Right cardiac atrium (tissue), 5 donors: ENCODE measurements at regions not wholly inside any gene's neighbourhood (a gene's known extent, or its start where the extent isn't known, plus 50 kb on each side); places are given as distances from the start of the nearest gene placed in this dataset.

Experiments
- ATAC-seq, 2 donors: fragments of 200-7000 bp; cut with Tn5 transposase; one replicate each; pipeline versions ENCODE4 v1.8.0 to v1.9.1; 2020; ENCODE audit warnings: moderate library complexity in 2 of 2, mild to moderate bottlenecking in 1 of 2
- DNase-seq, 3 donors: peaks; one replicate each; pipeline ENCODE4 v3.0.0-alpha.2; 2020
- H3K27ac ChIP-seq: one replicate; pipeline ENCODE4 v1.5.1; 2013; ENCODE audit warnings: mild to moderate bottlenecking, low read length, control low read depth, moderate library complexity
- H3K27me3 ChIP-seq: one replicate; pipeline ENCODE4 v1.6.1; 2013; ENCODE audit not compliant: control insufficient read depth, insufficient read depth
- H3K4me1 ChIP-seq: one replicate; pipeline ENCODE4 v1.6.1; 2013; ENCODE audit warnings: low read length; ENCODE audit not compliant: control insufficient read depth, insufficient read depth
- H3K4me3 ChIP-seq: one replicate; pipeline ENCODE4 v1.5.1; 2013; ENCODE audit warnings: low read length, control low read depth
- H3K9me3 ChIP-seq: one replicate; pipeline ENCODE4 v1.6.1; 2013; ENCODE audit warnings: low read length; ENCODE audit not compliant: control insufficient read depth
- WGBS: extraction: QIAGEN DNeasy Blood & Tissue Kit; methylation state at CpG from one replicate; pipeline ENCODE4 v1.1.7; 2013; 5-methylcytosine and 5-hydroxymethylcytosine counted together
- intact Hi-C, 4 donors: fragments of 100-400 bp; cut with DNase I; formaldehyde crosslinking; loops; one replicate each; pipeline versions ENCODE4 v1.11.0 to v1.14.0; 2022 to 2023
- donor health status: healthy with polysubstance abuse.
- donor health status: DM: no; HTN: yes; CAD: no.
- donor health status: DM: no; HTN: no; CAD: no.
- donor health status: DM: no; HTN: yes; CAD: no; lungs with severe emphysema.
- donor health status: DM: yes; HTN: yes; CAD: no.

DNA sequence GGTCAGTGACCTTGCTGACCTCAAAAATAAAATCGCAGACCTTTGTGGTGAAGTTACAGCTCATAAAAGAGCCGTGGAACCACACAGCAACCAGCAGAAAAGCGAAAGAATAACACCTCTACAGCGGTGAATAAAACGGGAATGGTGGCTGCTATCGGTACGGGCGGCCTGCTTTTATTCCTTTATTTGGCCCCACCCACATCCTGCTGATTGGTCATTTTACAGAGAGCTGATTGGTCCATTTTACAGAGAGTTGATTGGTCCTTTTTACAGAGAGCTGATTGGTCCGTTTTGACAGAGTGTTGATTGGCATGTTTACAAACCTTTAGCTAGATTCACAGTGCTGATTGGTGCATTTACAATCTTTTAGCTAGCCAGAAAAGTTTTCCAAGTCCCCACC, 80.7 kb upstream of the ATP10A start:
- DNase-seq = no peak
- Histone ChIP-seq H3K4me1 (no peaks in the 10 kb centered on the region), H3K27me3 (no peaks in the 10 kb centered on the region), H3K9me3 (no peaks in the 10 kb centered on the region), H3K27ac (no peak overlapping the region), H3K4me3 (no peak overlapping the region)
- no peak for ATAC-seq
- intact Hi-C loops = loop anchor here in 2 of 4 donors (10.0 kb wide), 1 partner anchor 921 kb away; the partner anchor contains the start of gene GABRA5 (in 2 of the 2)
- WGBS = 84% methylated on average over 9 of the region's 9 CpGs

DNA sequence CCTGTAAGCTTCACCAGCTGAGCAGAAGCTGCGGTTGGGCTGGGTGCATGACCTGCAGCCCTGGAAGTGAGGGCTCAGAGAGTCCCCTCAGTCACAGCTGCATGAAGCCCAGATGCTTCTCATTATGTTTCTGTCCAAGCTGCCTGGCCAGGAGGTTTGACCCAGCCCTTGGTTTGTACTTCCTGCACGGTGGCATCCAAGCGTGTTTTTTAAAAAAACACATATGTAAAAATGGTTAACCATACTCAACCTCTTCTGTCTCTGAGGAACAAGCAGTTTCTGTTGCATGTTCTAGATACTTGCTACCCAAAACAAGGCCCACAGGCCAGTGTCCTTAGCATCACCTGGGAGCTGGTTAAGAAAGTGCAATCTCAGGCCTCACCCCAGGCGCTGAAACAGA, 76.0 kb upstream of the ATP10A start:
- intact Hi-C loops = loop anchor here in 2 of 4 donors (10.0 kb wide), 2 partner anchors 74 to 434 kb away; partner anchors contain the start of gene ATP10A (in 1 of the 2)
- H3K9me3 ChIP-seq = no peaks in the 10 kb centered on the region
- no peak for DNase-seq
- no peak overlapping the region for H3K4me3 ChIP-seq
- WGBS = 72% methylated on average over 4 of the region's 4 CpGs
- H3K27ac ChIP-seq = no peak overlapping the region
- no peaks in the 10 kb centered on the region for H3K4me1 ChIP-seq
- H3K27me3 ChIP-seq = no peaks in the 10 kb centered on the region
- no peak for ATAC-seq

DNA sequence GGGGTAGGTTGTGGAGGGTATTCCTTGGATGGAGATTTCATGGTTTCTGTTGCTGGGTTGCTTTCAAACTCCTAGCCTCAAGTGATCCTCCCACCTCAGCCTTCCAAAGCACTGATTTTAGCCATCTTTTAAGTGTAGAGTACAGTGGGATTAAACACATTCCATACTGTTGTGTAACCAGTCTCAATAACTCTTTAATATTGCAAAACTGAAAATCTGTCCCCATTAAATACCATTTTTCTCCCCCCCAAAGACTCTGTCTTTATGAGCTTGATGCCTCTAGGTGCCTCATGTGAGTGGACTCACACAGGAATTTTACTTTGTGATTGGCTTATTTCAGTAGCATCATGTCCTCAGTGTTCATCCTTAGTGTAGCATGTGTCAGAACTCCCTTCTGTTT, 74.7 kb upstream of the ATP10A start:
- intact Hi-C loops = loop anchor here in 2 of 4 donors (10.0 kb wide), 2 partner anchors 73 to 433 kb away; partner anchors contain the start of gene ATP10A (in 1 of the 2)
- H3K27ac ChIP-seq = no peak overlapping the region
- H3K9me3 ChIP-seq = no peaks in the 10 kb centered on the region
- H3K27me3 ChIP-seq = no peaks in the 10 kb centered on the region
- DNase-seq (no peak), ATAC-seq (no peak)
- no peaks in the 10 kb centered on the region for H3K4me1 ChIP-seq
- no peak overlapping the region for H3K4me3 ChIP-seq

DNA sequence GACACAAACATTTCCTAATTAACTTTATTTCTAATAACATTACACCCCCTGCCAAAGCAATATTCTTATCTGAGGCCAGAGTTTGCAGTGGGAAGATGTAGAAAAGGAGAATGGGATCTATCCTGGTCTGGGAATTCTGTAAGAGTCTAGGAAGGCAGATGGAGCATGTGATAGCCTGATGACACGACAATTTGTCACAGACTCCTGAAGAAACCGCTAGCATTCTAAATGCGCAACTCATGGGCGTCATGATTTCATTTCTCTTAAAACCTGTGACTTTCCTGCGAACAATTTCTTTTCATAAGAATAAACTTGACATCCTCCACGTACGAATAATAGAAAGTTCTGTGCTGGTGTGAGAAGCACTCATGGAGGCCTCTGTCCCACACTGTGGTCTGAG, 72.9 kb upstream of the ATP10A start:
- ATAC-seq (no peak), DNase-seq (no peak)
- no peaks in the 10 kb centered on the region for H3K9me3 ChIP-seq
- no peaks in the 10 kb centered on the region for H3K27me3 ChIP-seq
- H3K4me3 ChIP-seq = no peak overlapping the region
- WGBS = 92% methylated on average over 7 of the region's 7 CpGs
- no peaks in the 10 kb centered on the region for H3K4me1 ChIP-seq
- no peak overlapping the region for H3K27ac ChIP-seq
- intact Hi-C loops = loop anchor here in 2 of 4 donors (10.0 kb wide), 2 partner anchors 71 to 431 kb away; partner anchors contain the start of gene ATP10A (in 1 of the 2)

DNA sequence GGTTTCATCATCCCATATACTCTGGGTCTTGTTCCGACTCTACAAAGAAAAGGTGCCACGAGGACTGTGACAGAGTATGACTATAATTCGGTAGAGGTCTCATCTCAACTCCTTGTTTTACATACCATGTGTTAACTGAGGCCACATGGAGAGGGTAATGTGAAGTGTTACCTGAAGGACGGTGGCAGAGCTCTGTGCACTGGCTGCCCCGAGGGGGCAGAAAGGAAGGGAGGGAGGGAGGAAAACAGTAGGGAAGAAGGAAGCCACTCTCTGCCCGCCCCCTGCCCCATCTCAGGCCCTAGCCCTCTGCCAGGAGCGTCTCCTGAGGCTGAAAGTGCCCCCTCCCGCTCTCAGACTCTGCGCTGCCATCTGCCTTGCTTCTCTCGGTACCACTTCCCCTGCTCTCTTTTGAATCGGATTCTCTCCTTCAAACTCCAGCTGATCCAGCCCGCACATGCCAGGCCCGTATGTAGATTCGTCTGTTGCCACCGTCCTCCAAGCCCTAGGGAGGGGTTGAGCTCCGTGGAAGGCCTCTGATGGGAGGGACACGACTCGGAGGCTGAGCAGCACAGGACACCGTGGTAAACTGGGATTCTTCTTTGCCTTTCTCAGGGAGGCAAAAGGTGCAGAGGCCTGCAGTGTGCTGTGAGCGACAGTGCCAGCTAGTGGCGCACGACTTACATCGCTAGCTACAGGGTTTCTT, 70.5 kb upstream of the ATP10A start:
- intact Hi-C loops = loop anchor here in 3 of 4 donors (5.0 to 10.0 kb wide), 3 partner anchors 69 to 429 kb away; partner anchors contain the start of gene ATP10A (in 1 of the 3)

DNA sequence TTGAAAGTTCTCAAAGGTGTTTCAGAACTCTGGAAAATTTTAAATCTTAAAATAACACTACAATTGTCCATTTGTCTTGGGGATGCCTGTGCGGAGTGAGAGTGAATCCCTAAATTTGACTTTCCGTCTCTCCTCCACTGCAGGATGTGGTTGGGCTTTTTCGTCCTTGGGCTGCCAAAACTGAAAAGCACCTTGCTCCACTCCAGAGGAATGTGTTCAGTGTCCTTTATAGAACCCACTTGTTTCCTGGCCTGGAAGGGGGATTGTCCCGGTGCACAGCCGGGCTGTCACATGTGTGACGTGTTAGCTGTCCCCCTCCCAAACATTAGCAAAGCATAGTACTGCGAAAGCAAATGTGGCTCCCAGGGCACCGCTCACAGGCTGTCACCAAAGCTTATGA, 69.6 kb upstream of the ATP10A start:
- no peak overlapping the region for H3K4me3 ChIP-seq
- no peaks in the 10 kb centered on the region for H3K4me1 ChIP-seq
- peak; percentile 22 to 30 for ATAC-seq
- H3K9me3 ChIP-seq = no peaks in the 10 kb centered on the region
- H3K27ac ChIP-seq = no peak overlapping the region
- intact Hi-C loops = loop anchor here in 3 of 4 donors (5.0 to 10.0 kb wide), 3 partner anchors 68 to 428 kb away; partner anchors contain the start of gene ATP10A (in 1 of the 3)
- WGBS = 68% methylated on average over 8 of the region's 8 CpGs
- no peaks in the 10 kb centered on the region for H3K27me3 ChIP-seq
- no peak for DNase-seq

More for the DNA sequence above, 70.5 kb upstream of the ATP10A start:
- WGBS = 11% methylated on average over 23 of the region's 23 CpGs
- Histone ChIP-seq H3K27ac (no peak overlapping the region), H3K27me3 (no peaks in the 10 kb centered on the region), H3K4me1 (no peaks in the 10 kb centered on the region), H3K9me3 (no peaks in the 10 kb centered on the region), H3K4me3 (peak overlapping the region; percentile 21)
- peak; percentile 94 to 95 for ATAC-seq
- peak; percentile 81 to 92 (median 86) for DNase-seq

DNA sequence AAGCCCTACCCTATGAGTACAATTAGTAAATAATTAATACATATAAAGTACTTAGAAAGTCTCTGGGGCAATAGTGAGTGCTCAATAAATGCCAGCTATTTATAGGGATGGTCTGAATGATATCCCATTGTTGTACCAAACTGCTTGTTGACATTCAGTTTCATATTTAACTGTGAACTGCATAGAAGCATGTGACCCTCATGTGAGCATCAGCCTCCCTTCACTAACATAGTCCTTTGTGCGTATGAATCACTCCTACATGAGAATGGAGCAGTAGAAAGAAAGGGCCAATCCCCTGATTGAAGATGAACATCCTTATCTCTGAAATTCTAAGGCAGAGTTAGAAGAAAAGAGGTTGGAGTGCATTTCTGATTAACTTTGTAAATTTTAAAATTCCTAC, 68.7 kb upstream of the ATP10A start:
- 85% methylated on average over 1 of the region's 1 CpG for WGBS

DNA sequence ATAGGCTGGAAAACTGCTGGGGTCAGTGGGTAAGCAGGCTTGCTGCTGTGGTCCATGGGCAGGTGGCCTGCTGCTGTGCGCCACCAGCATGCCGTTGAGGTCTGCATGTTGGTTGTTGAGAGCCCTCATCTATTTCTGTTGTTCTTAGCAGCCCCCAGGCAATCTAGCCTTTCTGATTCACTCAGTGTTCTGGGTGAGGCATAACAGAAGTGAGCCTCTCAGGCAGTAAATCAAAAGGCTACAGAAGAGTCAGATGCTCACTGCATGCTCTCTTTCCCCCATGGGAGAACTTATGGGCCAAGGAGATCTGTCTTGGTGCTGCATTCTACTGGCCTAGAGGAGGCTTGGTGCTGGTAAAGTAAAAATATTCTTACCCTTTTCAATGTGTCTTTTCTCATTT, 67.8 kb upstream of the ATP10A start:
- ATAC-seq (no peak), DNase-seq (no peak)
- H3K27me3 ChIP-seq = no peaks in the 10 kb centered on the region
- H3K4me3 ChIP-seq = no peak overlapping the region
- intact Hi-C loops = loop anchor here in 3 of 4 donors (5.0 to 10.0 kb wide), 3 partner anchors 66 to 426 kb away; partner anchors contain the start of gene ATP10A (in 1 of the 3)
- no peak overlapping the region for H3K27ac ChIP-seq
- no peaks in the 10 kb centered on the region for H3K9me3 ChIP-seq
- 92% methylated on average over 2 of the region's 2 CpGs for WGBS
- no peaks in the 10 kb centered on the region for H3K4me1 ChIP-seq

More for the DNA sequence above, 68.7 kb upstream of the ATP10A start:
- DNase-seq = no peak
- ATAC-seq = no peak
- H3K4me1 ChIP-seq = no peaks in the 10 kb centered on the region
- intact Hi-C loops = loop anchor here in 3 of 4 donors (5.0 to 10.0 kb wide), 3 partner anchors 67 to 427 kb away; partner anchors contain the start of gene ATP10A (in 1 of the 3)
- no peaks in the 10 kb centered on the region for H3K9me3 ChIP-seq
- no peak overlapping the region for H3K4me3 ChIP-seq
- no peaks in the 10 kb centered on the region for H3K27me3 ChIP-seq
- H3K27ac ChIP-seq = no peak overlapping the region
